ENCODE measurements at regions not wholly inside any gene's neighbourhood (a gene's known extent, or its start where the extent isn't known, plus 50 kb on each side); places are given as distances from the start of the nearest gene placed in this dataset.
A peak's percentile ranks its signal among the peaks of the same experiment; 100 is the strongest.

DNA sequence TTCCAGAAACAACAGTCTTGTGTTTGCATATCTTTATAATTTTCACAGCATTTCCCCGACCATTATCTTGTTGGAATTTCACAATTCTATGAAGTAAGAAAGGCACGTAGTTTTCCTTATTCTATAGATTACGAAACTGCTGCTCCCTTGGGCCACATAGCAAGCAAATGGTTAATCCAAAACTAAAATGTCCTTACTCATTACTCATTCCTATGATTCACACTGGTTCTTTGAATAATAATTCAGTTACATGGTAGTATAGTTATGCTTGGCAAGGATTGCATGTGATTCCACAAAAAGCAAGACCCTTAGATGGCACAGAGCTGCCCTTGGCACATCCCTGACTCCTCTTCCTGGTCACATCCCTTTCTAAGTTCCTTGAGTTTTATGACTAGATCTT lies 51.2 kb downstream of the OR13H1 start:
- peak overlapping the region; percentile 34; the same call in 1 of the 2 replicates for H3K4me2 ChIP-seq
- intact Hi-C loops (cut with micrococcal nuclease; ENCODE audit: unreplicated experiment): no loop called here

DNA sequence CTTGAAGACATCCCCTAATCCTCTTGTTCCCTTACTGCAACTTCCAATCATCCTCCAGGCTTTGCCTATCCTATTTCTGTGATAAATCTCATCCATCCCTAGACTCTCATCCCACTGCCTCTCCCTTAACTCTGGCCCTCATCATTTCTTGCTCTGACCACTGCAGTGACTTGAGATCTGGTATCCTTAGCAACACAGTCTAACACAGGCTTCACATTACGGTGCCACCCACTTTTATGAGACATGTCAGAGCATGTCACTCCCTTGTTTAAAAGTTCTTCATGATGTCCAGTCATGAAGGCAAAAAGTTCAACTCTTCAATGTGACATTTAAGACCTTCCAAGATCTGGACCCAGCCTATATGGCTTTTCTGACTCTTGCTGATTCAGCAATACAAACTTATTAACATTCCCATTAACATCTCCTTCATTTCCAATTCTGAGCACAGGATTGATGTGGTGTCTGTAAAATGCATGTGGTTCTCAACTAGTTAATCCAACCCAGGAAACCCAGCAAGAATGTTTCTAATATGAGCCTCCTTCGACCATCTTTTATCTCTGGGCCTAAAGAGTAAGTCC lies 64.0 kb downstream of the OR13H1 start:
- intact Hi-C loops (cut with micrococcal nuclease; ENCODE audit: unreplicated experiment): no loop called here
- Histone ChIP-seq H3K79me2 (ENCODE audit: low read depth) (no peaks in the 10 kb centered on the region), H3K4me2 (no peak overlapping the region), H3K27ac (no peak overlapping the region), H3K9me2 (ENCODE audit: insufficient read depth) (no peaks in the 10 kb centered on the region), H3F3A (ENCODE audit: insufficient read depth, low read depth) (no peaks in the 10 kb centered on the region), H2AFZ (no peak overlapping the region), H3K4me1 (replicated peaks; ENCODE audit: insufficient read depth) (no peaks in the 10 kb centered on the region), H3K27me3 (ENCODE audit: insufficient read depth, low read depth) (peaks cover 15% of the 10 kb centered on the region; the same call in 1 of the 2 replicates), H3K36me3 (ENCODE audit: low read depth) (no peaks in the 10 kb centered on the region), H3K4me3 (no peak overlapping the region), H3K9me3 (ENCODE audit: insufficient read depth, low read depth) (no peaks in the 10 kb centered on the region), H4K20me1 (ENCODE audit: insufficient read depth) (no peaks in the 10 kb centered on the region)
- CTCF ChIA-PET: no interaction called here
- DNase-seq: no peak
- TF ChIP-seq, protein P1, sequence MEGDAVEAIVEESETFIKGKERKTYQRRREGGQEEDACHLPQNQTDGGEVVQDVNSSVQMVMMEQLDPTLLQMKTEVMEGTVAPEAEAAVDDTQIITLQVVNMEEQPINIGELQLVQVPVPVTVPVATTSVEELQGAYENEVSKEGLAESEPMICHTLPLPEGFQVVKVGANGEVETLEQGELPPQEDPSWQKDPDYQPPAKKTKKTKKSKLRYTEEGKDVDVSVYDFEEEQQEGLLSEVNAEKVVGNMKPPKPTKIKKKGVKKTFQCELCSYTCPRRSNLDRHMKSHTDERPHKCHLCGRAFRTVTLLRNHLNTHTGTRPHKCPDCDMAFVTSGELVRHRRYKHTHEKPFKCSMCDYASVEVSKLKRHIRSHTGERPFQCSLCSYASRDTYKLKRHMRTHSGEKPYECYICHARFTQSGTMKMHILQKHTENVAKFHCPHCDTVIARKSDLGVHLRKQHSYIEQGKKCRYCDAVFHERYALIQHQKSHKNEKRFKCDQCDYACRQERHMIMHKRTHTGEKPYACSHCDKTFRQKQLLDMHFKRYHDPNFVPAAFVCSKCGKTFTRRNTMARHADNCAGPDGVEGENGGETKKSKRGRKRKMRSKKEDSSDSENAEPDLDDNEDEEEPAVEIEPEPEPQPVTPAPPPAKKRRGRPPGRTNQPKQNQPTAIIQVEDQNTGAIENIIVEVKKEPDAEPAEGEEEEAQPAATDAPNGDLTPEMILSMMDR (conservative IDR thresholded peaks at IDR 0.05): no peak
- no peak for TF ChIP-seq EZH2 (IDR thresholded peaks at IDR 0.05; ENCODE audit: low read depth)
- POLR2A ChIA-PET (ENCODE audit: unreplicated experiment): no interaction called here
- no TSS peak for BruUV-seq (replicated peaks)

More for the DNA sequence above, 51.2 kb downstream of the OR13H1 start:
- BruUV-seq (replicated peaks): no TSS peak
- no peak overlapping the region for H3K27ac ChIP-seq
- ChIA-PET POLR2A (ENCODE audit: unreplicated experiment) (no interaction called here), CTCF (no interaction called here)
- H3K36me3 ChIP-seq (ENCODE audit: low read depth): no peaks in the 10 kb centered on the region
- no peaks in the 10 kb centered on the region for H3K79me2 ChIP-seq (ENCODE audit: low read depth)
- no peaks in the 10 kb centered on the region for H3F3A ChIP-seq (ENCODE audit: insufficient read depth, low read depth)
- no peaks in the 10 kb centered on the region for H4K20me1 ChIP-seq (ENCODE audit: insufficient read depth)
- H3K9me2 ChIP-seq (ENCODE audit: insufficient read depth): no peaks in the 10 kb centered on the region; the same call in 1 of the 2 replicates
- H3K4me3 ChIP-seq: no peak overlapping the region
- no peak for TF ChIP-seq EZH2 (IDR thresholded peaks at IDR 0.05; ENCODE audit: low read depth)
- TF ChIP-seq, protein P1 (conservative IDR thresholded peaks at IDR 0.05): no peak
- DNase-seq: no peak
- no peaks in the 10 kb centered on the region for H3K9me3 ChIP-seq (ENCODE audit: insufficient read depth, low read depth)
- H3K27me3 ChIP-seq (ENCODE audit: insufficient read depth, low read depth): no peaks in the 10 kb centered on the region
- no peak overlapping the region for H2AFZ ChIP-seq
- H3K4me1 ChIP-seq (replicated peaks; ENCODE audit: insufficient read depth): no peaks in the 10 kb centered on the region; the same call in 1 of the 2 replicates

DNA sequence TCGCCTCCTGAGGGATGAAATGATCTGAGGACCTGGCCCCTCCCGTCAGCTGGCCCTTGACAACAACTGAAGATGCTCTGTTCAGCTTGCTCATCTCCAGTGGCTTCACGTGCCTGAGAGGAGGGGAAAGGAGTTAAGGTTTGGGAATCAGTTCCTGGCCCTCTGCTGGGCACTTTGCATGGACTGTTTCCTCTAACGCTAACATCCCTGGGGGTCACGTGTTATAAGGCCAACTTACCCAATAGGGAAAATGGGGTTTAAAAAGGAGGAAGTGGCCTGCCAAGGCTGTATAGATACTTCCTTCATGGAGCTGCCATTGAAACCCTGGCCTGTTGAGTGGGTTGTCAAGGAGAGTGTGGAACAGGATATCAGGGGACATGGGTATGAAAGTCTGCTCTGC lies 65.6 kb downstream of the OR13H1 start:
- no peaks in the 10 kb centered on the region for H3K79me2 ChIP-seq (ENCODE audit: low read depth)
- no TSS peak for BruUV-seq (replicated peaks)
- TF ChIP-seq EZH2 (IDR thresholded peaks at IDR 0.05; ENCODE audit: low read depth): no peak
- TF ChIP-seq, protein P1 (conservative IDR thresholded peaks at IDR 0.05): no peak
- no peaks in the 10 kb centered on the region for H3K9me3 ChIP-seq (ENCODE audit: insufficient read depth, low read depth)
- intact Hi-C loops (cut with micrococcal nuclease; ENCODE audit: unreplicated experiment): no loop called here
- no peaks in the 10 kb centered on the region for H4K20me1 ChIP-seq (ENCODE audit: insufficient read depth)
- no peak overlapping the region for H3K4me3 ChIP-seq
- no peaks in the 10 kb centered on the region for H3F3A ChIP-seq (ENCODE audit: insufficient read depth, low read depth)
- H3K36me3 ChIP-seq (ENCODE audit: low read depth): no peaks in the 10 kb centered on the region
- no peak overlapping the region for H3K4me2 ChIP-seq
- ChIA-PET CTCF (no interaction called here), POLR2A (ENCODE audit: unreplicated experiment) (no interaction called here)
- H3K4me1 ChIP-seq (replicated peaks; ENCODE audit: insufficient read depth): no peaks in the 10 kb centered on the region
- H2AFZ ChIP-seq: no peak overlapping the region
- H3K27me3 ChIP-seq (ENCODE audit: insufficient read depth, low read depth): peaks cover 15% of the 10 kb centered on the region; the same call in 1 of the 2 replicates
- no peak for DNase-seq
- no peak overlapping the region for H3K27ac ChIP-seq
- H3K9me2 ChIP-seq (ENCODE audit: insufficient read depth): 0 out of 2 replicates have a peak, but pooled peaks cover 4% of the 10 kb centered on the region

All from PC-9 (cell line).